K562 (cell line): ENCODE measurements at regions not wholly inside any gene's neighbourhood (a gene's known extent, or its start where the extent isn't known, plus 50 kb on each side); places are given as distances from the start of the nearest gene placed in this dataset.
A peak's percentile ranks its signal among the peaks of the same experiment; 100 is the strongest.
"Not testable (repeated sequence)": the region's sequence is repeated elsewhere in the genome, so short reads cannot be mapped to it uniquely, and the experiment has no call there.

Experiments used
- ATAC-seq: fragments of 200-7000 bp; cut with Tn5 transposase; 3 replicates; pipeline ENCODE4 v1.9.1; 2020; ENCODE audit warnings: moderate library complexity
- BruUV-seq: library from RNA; stranded (reverse); fragments of 400-500 nt; replicated peaks from 2 replicates; lab custom pipeline; 2021; lab: Mats Ljungman, UMichigan
- CTCF ChIA-PET: fragments of 300-600 bp; formaldehyde crosslinking; extraction: SDS; loops from one replicate; lab custom pipeline; 2021; ENCODE audit warnings: low intra/inter-chr PET ratio; lab: Yijun Ruan, JAX
- POLR2A ChIA-PET: fragments of 300-600, 350-650 bp; sonication (Branson Sonifier 250); formaldehyde crosslinking; extraction: SDS; loops from one replicate; lab custom pipeline; 2021; ENCODE audit warnings: antibody characterized with exemption, inconsistent platforms; lab: Yijun Ruan, JAX
- DNase-seq, 4 experiments: peaks; one replicate each; pipeline versions ENCODE4 v3.0.0 to v3.0.0-alpha.2; 2011 to 2018; ENCODE audit warnings: low spot score in 3 of 4, mixed read lengths in 3 of 4; ENCODE audit errors: extremely low read depth in 1 of 4
- FAIRE-seq: peaks from 2 replicates; lab custom pipeline; 2011; peaks lifted over from hg19 to GRCh38; lab: Jason Lieb, UNC
- H2AFZ ChIP-seq: 2 replicates; pipeline ENCODE4 v1.6.0; 2011; ENCODE audit warnings: low read depth, low read length, control low read depth, inconsistent platforms
- H3K27ac ChIP-seq: fragments of 200-600 bp; 3 replicates; pipeline ENCODE4 v1.8.0; 2011; ENCODE audit warnings: low read depth, mild to moderate bottlenecking, control low read depth, inconsistent platforms, low read length, moderate library complexity, mixed read lengths; ENCODE audit errors: extremely low read depth
- H3K27me3 ChIP-seq, 2 experiments: fragments of 300-600 bp in 1 of 2; 2 replicates in 1 of 2; 3 replicates in 1 of 2; pipeline versions ENCODE4 v1.6.0 to v1.8.0; 2011; ENCODE audit warnings: inconsistent platforms in 2 of 2, low read length in 2 of 2, mild to moderate bottlenecking in 1 of 2, mixed read lengths in 1 of 2, moderate library complexity in 1 of 2; ENCODE audit not compliant: control insufficient read depth in 2 of 2, insufficient read depth in 2 of 2
- H3K36me3 ChIP-seq: fragments of 300-600 bp; 3 replicates; pipeline ENCODE4 v1.8.0; 2011; ENCODE audit warnings: mild to moderate bottlenecking, low read length, inconsistent platforms; ENCODE audit not compliant: control insufficient read depth, insufficient read depth
- H3K4me1 ChIP-seq, 2 experiments: fragments of 200-600 bp in 1 of 2; replicated peaks in 1 of 2; 2 replicates in 1 of 2; 3 replicates in 1 of 2; pipeline versions ENCODE4 v1.5.1 to v1.8.0; 2011; ENCODE audit warnings: inconsistent platforms in 2 of 2, low read length in 2 of 2, mild to moderate bottlenecking in 1 of 2, mixed read lengths in 1 of 2, moderate library complexity in 1 of 2; ENCODE audit not compliant: control insufficient read depth in 2 of 2, insufficient read depth in 2 of 2
- H3K4me2 ChIP-seq: 2 replicates; pipeline ENCODE4 v1.6.1; 2011; ENCODE audit warnings: low read length, control low read depth, inconsistent platforms, mixed read lengths; ENCODE audit not compliant: insufficient read depth
- H3K4me3 ChIP-seq: fragments of 200-600 bp; sonication (generic), shearing (Covaris generic); 2 replicates; pipeline ENCODE4 v1.5.1; 2016; ENCODE audit warnings: control low read depth, inconsistent platforms
- H3K79me2 ChIP-seq: fragments of 200-600 bp; 3 replicates; pipeline ENCODE4 v1.8.0; 2011; ENCODE audit warnings: low read length, inconsistent platforms; ENCODE audit not compliant: control insufficient read depth, insufficient read depth
- H3K9ac ChIP-seq, 2 experiments: 2 replicates each; pipeline versions ENCODE4 v1.6.0 to v1.6.1; 2011; ENCODE audit warnings: low read depth in 2 of 2, low read length in 2 of 2, control low read depth in 1 of 2, inconsistent platforms in 1 of 2, mild to moderate bottlenecking in 1 of 2, mixed read lengths in 1 of 2; ENCODE audit not compliant: insufficient read depth in 1 of 2
- H3K9me1 ChIP-seq: one replicate; pipeline ENCODE4 v1.6.0; 2011; ENCODE audit warnings: inconsistent platforms, mild to moderate bottlenecking, low read length, moderate library complexity; ENCODE audit not compliant: control insufficient read depth, insufficient read depth
- H3K9me3 ChIP-seq: replicated peaks from 2 replicates; pipeline ENCODE4 v1.5.1; 2011; ENCODE audit warnings: low read depth, low read length, inconsistent platforms; ENCODE audit not compliant: control insufficient read depth, insufficient read depth
- H4K20me1 ChIP-seq: replicated peaks from 2 replicates; pipeline ENCODE4 v1.6.1; 2011; ENCODE audit warnings: low read length, inconsistent platforms, mixed read lengths; ENCODE audit not compliant: control insufficient read depth, insufficient read depth
- WGBS: fragments of 100-300 bp; shearing (Covaris generic); methylation state at CpG from one replicate; pipeline ENCODE4 v1.1.6; 2016; ENCODE audit warnings: low coverage, mixed read lengths; ENCODE audit not compliant: insufficient coverage; ENCODE audit errors: missing lambda C conversion rate; 5-methylcytosine and 5-hydroxymethylcytosine counted together
- in situ Hi-C: fragments of 300-500 bp; cut with MboI; formaldehyde crosslinking; loops from 4 replicates; pipeline ENCODE4 v1.15.0; 2018; ENCODE audit warnings: inconsistent platforms, mixed read lengths
- intact Hi-C: fragments of 100-400 bp; cut with micrococcal nuclease; formaldehyde crosslinking; loops from 2 replicates; pipeline ENCODE4 v1.14.2; 2022

DNA sequence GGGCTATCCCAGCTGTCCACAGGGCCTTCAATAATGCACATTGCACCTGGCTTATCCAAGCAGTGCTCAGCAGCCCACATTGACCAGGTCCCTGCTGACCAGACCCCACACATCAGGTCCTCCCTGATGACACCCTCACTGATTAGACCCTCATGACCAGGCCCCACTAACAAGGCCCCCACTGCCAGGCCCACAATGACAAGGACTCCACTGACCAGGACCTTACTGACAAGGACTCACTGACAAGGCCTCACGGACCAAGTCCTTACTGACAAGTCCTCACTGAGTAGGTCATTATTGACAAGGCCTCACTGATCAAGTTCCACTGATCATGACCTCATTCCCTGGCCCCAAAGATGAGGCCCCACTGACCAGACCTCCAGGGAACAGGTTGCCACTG, 3837.8 kb upstream of the OR11H1 start:
- H4K20me1 ChIP-seq, H3K79me2 ChIP-seq, FAIRE-seq, H3K4me1 ChIP-seq, H2AFZ ChIP-seq, POLR2A ChIA-PET, BruUV-seq, H3K36me3 ChIP-seq, intact Hi-C loops, in situ Hi-C loops, H3K9me3 ChIP-seq, H3K4me3 ChIP-seq, DNase-seq, H3K9ac ChIP-seq, H3K4me2 ChIP-seq, CTCF ChIA-PET, H3K27ac ChIP-seq, ATAC-seq, H3K27me3 ChIP-seq, H3K9me1 ChIP-seq: not testable (repeated sequence)
- 100% methylated on average over 1 of the region's 1 CpG for WGBS

DNA sequence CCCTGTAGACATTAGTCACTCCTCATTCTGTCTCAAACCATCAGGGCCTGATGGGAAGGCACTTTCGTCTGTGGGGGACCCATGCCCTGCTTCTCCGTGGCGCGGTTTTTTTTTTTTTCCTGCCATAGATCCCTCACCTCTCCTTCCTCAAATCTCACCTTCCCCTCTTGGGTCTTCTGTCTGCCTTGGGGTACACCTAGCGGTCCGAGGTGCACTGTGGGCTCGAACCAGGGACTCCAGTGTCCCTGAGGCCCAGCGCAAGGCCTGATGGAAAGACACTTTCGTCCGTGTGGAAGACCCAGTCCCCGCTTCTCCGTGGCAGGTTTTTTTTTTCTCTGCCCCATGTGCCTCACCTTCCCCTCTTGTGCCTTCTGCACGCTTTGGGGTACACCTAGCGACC, 3824.4 kb upstream of the OR11H1 start:
- CTCF ChIA-PET, H3K79me2 ChIP-seq, H3K36me3 ChIP-seq, H3K4me1 ChIP-seq, FAIRE-seq, H3K9me3 ChIP-seq, H4K20me1 ChIP-seq, H3K4me2 ChIP-seq, H2AFZ ChIP-seq, BruUV-seq, H3K9ac ChIP-seq, in situ Hi-C loops, ATAC-seq, H3K27me3 ChIP-seq, H3K9me1 ChIP-seq, H3K27ac ChIP-seq, intact Hi-C loops, H3K4me3 ChIP-seq, POLR2A ChIA-PET: not testable (repeated sequence)
- peak in 1 of 4 experiments; percentile 1 for DNase-seq
- WGBS, result 43% methylated on average over 4 of the region's 14 CpGs
